Neuron (in vitro differentiated cells): ENCODE measurements at regions not wholly inside any gene's neighbourhood (a gene's known extent, or its start where the extent isn't known, plus 50 kb on each side); places are given as distances from the start of the nearest gene placed in this dataset.
"Not testable (repeated sequence)": the region's sequence is repeated elsewhere in the genome, so short reads cannot be mapped to it uniquely, and the experiment has no call there.

Source experiments
- H2AFZ ChIP-seq: one replicate; pipeline ENCODE4 v1.6.1; 2013; ENCODE audit warnings: low read depth, mild to moderate bottlenecking, inconsistent platforms, low read length, moderate library complexity
- H3K27me3 ChIP-seq: one replicate; pipeline ENCODE4 v1.6.1; 2013; ENCODE audit warnings: low read length; ENCODE audit not compliant: insufficient read depth
- H3K36me3 ChIP-seq: one replicate; pipeline ENCODE4 v1.6.1; 2013; ENCODE audit warnings: low read length; ENCODE audit not compliant: insufficient read depth
- H3K4me1 ChIP-seq: one replicate; pipeline ENCODE4 v1.6.1; 2013; ENCODE audit warnings: low read length; ENCODE audit not compliant: insufficient read depth
- H3K4me3 ChIP-seq: 2 replicates; pipeline ENCODE4 v1.5.1; 2013; ENCODE audit warnings: mild to moderate bottlenecking, low read length, moderate library complexity
- H3K9me3 ChIP-seq: one replicate; pipeline ENCODE4 v1.6.1; 2013; ENCODE audit warnings: low read length

DNA sequence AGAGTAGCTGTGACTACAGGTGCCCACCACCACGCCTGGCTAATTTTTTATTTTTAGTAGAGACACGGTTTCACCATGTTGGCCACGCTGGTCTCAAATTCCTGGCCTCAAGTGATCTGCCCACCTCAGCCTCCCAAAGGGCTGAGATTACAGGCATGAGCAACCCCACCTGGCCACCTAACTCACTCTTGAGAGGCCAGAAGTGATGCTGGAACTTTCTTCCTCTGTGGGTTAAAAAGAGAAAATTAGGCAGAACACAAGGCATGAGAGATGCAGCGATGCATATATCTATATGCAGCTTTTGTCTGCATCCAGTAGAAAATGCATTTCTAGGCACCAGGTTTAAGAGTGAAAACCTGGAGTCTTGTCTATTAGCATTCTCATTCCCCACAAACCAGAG lies 100.2 kb upstream of the CLEC6A start:
- not testable (repeated sequence) for H3K9me3 ChIP-seq, H2AFZ ChIP-seq, H3K36me3 ChIP-seq, H3K27me3 ChIP-seq, H3K4me1 ChIP-seq, H3K4me3 ChIP-seq

DNA sequence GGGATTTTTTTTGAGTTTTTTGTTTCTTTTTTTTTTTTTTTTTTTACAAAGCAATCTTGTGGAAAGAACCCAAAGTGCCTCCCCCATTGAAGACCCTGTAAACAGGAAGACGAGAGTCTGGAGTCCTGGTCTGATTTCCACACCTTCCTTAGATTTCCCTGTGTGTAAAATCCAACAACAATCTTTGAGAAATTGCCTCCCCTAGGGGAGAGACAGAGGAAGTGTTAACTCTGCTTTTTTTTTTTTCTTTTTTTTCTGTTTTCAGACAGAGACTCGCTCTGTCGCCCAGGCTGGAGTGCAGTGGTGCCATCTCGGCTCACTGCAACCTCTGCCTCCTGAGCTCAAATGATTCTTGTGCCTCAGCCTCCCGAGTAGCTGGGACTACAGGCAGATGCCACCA lies 82.0 kb upstream of the CLEC6A start:
- H3K9me3 ChIP-seq, H3K36me3 ChIP-seq, H3K27me3 ChIP-seq, H2AFZ ChIP-seq, H3K4me3 ChIP-seq, H3K4me1 ChIP-seq: not testable (repeated sequence)

DNA sequence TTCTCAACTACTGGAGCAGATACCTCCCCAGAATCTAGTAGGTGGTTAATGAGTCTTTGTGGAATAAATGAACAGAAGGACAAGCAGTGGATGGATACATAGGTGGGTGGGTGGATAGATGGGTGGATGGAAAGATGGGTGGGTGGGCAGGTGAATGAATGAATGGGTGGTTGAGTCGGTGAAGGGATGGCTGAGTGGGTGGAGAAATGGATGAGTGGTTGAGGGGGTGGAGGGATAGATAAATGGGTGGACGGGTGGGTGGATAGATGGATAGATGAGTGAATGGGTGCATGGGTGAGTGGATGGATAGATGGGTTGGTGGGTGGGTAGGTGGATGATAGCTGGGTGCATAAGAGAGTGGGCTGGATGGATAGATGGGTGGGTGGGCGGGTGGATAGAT lies 80.6 kb upstream of the CLEC6A start:
- H3K4me3 ChIP-seq, H2AFZ ChIP-seq, H3K4me1 ChIP-seq, H3K36me3 ChIP-seq, H3K9me3 ChIP-seq, H3K27me3 ChIP-seq: not testable (repeated sequence)

DNA sequence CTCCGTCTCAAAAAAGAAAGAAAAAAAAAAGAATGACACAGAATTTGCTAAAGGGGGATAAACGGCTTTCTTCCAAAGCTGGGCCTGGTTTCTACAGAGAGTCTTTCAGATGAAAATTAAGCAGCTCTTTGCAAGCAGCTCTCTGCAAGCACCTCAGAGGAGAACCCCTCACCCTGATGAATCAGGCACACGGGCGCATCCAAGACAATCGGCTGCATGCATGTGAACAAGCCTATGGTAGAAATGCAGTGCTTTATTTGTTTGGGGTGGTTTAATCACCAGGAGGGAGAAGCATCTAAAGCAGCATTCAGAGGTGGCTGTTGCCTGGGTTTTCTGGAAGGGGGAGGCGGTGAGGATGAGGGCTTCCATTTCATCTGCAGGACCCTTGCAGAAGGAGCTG lies 78.0 kb upstream of the CLEC6A start:
- not testable (repeated sequence) for H3K9me3 ChIP-seq, H2AFZ ChIP-seq, H3K4me1 ChIP-seq, H3K36me3 ChIP-seq, H3K27me3 ChIP-seq, H3K4me3 ChIP-seq

DNA sequence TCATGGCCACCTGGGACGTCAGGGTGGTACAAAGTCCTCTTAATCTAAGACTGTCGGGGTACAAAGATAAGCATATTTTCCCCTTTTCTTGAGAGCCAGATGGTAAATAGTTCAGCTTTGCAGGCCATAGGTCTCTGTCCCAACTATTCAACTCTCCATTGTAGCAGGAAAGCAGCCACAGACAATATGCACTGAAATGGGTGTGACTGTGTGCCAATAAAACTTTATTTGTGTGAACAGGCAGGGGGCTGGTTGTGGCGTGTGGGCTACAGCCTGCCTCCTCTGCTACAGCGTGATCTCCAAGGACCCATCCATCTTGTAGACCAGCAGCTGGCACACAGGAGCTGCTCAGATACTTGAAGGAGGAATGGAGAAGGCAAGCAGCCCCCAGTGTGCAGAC lies 73.2 kb upstream of the CLEC6A start:
- not testable (repeated sequence) for H3K9me3 ChIP-seq, H2AFZ ChIP-seq, H3K4me1 ChIP-seq, H3K4me3 ChIP-seq, H3K36me3 ChIP-seq, H3K27me3 ChIP-seq

DNA sequence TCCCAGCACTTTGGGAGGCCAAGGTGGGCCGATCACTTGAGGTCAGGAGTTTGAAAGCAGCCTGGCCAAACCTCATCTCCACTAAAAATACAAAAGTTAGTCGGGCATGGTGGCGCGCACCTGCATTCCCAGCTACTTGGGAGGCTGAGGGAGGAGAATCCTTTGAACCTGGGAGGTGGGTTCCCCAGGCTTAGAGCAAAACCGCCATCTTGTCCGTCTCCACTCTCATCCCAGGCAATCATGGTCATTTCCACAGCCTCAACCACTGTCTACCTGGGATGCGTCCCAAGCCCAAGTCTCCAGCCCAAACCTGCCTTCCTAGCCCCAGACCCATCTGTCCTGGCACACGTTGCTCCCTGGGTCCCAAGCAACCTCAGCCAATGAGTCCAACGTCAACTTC lies 71.1 kb upstream of the CLEC6A start:
- H3K4me1 ChIP-seq, H3K9me3 ChIP-seq, H2AFZ ChIP-seq, H3K27me3 ChIP-seq, H3K36me3 ChIP-seq, H3K4me3 ChIP-seq: not testable (repeated sequence)

DNA sequence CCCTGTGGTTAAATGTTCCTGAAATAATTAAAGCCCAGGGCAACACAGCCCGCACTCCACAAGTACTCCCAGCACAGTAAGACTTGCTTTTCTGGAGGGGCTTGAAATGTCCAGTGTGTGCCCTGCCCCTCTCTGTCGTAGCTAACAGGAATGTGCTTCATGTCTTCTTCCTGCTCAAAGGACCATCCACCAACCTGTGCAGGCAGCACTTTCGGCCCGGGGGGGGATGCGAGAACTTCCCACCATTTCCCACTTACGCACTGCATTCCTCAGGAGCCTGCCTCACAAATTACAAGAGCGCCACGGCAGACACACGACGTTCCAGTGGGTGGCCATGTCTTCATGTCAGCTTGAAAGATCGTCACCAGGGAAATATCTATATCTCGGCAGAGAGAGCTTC lies 70.3 kb upstream of the CLEC6A start:
- not testable (repeated sequence) for H3K36me3 ChIP-seq, H3K27me3 ChIP-seq, H3K9me3 ChIP-seq, H3K4me3 ChIP-seq, H3K4me1 ChIP-seq, H2AFZ ChIP-seq

DNA sequence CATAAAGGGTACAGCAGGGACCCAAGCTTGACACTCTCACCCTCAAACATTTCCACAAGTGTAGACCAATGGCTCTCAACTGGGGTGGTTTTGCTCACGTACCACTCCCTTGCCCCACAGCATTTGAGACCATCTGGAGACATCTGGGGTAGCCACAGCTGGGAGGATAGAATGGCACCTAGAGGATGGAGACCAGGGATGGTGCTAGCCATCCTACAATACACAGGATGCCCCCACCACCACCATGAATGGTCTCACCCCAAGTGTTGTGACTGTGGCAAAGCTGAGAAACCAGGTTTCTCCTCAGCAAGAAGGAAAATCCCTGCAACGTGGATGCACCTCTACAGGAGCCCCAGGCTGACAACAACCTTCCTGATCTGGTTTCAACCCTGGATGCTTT lies 69.1 kb upstream of the CLEC6A start:
- not testable (repeated sequence) for H3K27me3 ChIP-seq, H3K36me3 ChIP-seq, H3K4me1 ChIP-seq, H3K4me3 ChIP-seq, H3K9me3 ChIP-seq, H2AFZ ChIP-seq

DNA sequence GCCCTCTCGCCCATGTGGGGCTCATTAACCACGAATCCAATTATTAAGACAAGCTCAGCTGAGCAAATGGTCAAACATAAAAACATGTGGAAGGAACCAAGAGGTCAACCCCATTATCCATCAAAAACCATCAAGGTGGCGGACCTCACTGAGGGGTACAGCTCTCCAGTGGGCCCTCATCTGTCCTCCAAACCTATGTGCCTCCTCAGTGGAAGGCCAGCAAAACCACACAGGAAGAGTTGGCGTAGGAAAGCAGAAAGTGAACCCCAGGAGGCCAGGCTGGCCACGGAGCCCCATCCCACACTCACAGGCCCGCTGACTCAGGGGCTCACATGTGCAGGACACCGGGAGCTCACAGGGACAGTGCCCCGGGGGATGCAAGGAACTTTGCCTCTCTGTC lies 66.5 kb upstream of the CLEC6A start:
- not testable (repeated sequence) for H3K9me3 ChIP-seq, H3K4me1 ChIP-seq, H3K4me3 ChIP-seq, H2AFZ ChIP-seq, H3K36me3 ChIP-seq, H3K27me3 ChIP-seq

DNA sequence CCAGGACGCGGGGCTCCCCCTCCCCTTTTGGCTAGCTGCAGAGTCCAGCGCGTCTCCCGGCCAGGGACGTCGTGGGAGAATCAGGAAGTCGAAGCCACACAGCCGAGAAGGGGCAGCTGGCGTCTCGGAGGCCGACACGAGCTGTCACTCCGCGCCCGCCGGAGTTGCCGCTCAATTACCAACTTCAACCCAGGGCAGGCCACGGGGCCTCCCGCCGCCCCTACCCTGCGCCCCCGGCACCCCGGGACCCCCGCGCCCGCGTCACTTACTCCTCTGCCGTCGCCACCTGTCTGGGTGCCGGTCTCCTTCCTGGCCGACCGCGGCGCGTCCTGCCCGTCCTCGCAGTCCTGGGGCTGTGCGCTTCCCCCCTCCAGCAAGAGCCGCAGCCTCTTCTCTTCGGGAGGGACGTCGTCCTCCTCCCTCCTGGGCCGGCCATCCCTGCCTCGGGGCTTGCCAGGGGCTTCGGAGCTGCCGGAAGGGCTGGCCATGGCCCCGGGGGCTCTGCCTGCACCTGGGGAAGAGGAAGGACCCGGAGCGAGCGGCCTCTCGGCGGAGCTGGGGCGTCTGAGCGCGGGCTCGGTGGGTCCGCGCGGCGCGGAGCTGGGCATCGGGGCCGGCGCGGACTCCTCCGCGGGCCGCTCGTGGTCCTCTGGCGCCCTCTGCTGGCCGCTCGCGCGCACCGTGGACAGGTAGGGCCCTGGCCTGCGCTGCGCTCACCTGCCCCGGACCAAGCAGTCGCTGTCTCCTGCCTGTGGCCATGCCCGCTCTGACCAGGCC lies 65.6 kb upstream of the CLEC6A start:
- H3K9me3 ChIP-seq, result not testable (repeated sequence)
- peak overlapping the region; percentile 38 for H3K4me3 ChIP-seq
- peak overlapping the region; percentile 89 for H2AFZ ChIP-seq

DNA sequence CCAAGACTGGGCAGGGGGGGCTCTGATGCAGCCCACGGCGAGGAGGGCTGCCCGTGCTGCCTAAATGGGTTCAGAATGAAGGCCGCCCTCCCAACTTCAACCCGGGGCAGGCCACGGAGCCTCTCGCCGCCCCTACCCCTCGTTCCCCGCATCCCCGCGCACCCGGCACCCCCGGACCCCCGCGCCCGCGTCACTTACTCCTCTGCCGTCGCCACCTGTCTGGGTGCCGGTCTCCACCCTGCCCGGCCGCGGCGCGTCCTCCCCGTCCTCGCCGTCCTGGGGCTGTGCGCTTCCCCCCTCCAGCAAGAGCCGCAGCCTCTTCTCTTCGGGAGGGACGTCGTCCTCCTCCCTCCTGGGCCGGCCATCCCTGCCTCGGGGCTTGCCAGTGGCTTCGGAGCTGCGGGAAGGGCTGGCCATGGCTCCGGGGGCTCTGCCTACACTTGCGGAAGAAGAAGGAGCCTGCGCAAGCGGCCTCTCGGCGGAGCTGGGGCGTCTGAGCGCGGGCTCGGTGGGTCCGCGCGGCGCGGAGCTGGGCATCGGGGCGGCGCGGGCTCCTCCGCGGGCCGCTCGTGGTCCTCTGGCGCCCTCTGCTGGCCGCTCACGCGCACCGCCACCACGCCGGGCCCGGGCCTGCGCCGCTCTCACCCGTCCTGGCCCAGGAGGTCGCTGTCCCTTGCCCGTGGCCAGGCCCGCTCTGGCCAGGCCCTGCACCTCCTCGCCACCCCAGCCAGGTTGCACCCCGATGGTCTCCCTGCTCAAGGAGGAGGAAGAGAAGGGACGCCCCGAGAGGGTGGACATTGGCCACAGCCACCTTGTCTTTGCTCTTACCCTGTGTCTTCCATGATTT lies 59.3 kb upstream of the CLEC6A start:
- H3K4me1 ChIP-seq, H3K9me3 ChIP-seq, H3K36me3 ChIP-seq, H3K27me3 ChIP-seq: not testable (repeated sequence)
- peak overlapping the region; percentile 37 for H3K4me3 ChIP-seq
- peak overlapping the region; percentile 77 for H2AFZ ChIP-seq

More for the DNA sequence above, 65.6 kb upstream of the CLEC6A start:
- not testable (repeated sequence) for H3K36me3 ChIP-seq, H3K27me3 ChIP-seq, H3K4me1 ChIP-seq

DNA sequence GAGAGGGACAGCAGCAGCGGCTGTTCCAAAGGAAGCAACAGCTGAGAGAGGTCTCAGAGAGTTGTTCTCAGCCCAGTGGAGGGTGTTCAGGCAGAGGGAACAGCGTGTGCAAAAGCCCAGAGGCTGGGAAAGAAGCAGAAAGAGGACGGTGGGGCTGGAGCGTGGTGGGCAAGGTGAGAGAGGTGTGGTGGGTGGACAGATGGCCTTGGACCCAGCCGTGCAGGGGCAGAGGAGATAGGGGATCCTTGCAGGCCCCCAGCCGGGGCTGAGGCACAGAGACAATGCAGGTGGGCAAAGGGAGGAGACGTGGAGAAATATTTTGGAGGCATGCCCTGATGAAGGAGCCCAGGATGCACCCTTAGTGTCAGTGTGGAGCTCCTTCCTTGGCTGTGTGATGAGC lies 58.4 kb upstream of the CLEC6A start:
- H3K36me3 ChIP-seq, H3K27me3 ChIP-seq, H3K9me3 ChIP-seq, H2AFZ ChIP-seq, H3K4me1 ChIP-seq, H3K4me3 ChIP-seq: not testable (repeated sequence)

DNA sequence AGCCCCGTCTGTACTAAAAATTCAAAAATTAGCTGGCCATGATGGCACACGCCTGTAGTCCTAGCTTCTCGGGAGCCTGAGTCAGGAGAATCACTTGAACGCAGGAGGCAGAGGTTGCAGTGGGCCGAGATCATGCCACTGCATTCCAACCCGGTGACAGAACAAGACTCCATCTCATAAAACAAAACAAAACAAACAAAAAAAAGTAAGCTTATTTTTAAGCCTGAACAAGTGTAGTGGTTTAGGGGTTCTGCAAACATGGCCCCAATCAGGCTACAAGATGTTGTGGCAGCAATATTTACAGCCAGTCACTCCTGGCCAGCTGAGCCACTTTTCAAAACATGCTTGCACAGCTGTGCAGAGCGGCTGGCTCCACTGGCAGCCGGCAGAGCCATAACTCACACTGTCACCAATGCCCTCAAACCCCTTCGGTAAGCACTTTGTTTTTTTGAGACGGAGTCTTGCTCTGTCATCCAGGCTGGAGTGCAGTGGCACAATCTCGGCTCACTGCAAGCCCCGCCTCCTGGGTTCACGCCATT lies 56.2 kb upstream of the CLEC6A start:
- not testable (repeated sequence) for H3K4me1 ChIP-seq, H3K27me3 ChIP-seq, H3K9me3 ChIP-seq, H3K36me3 ChIP-seq, H2AFZ ChIP-seq, H3K4me3 ChIP-seq

DNA sequence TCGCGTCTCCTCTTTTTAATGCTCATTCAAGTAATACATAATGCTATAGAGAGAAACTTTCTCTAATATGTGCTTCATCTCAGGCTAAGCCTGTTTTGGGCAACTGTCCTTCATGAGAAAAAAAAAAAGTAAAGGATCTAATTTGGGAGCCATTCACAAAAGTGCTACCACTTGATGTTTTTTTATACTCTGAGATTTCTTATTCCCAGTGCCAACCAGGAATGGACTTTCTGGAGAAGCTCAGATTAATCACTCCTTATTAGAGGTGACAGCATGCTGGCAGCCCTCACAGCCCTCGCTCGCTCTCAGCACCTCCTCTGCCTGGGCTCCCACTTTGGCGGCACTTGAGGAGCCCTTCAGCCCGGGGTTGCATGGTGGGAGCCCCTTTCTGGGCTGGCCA lies 51.9 kb upstream of the CLEC6A start:
- not testable (repeated sequence) for H3K27me3 ChIP-seq, H3K4me1 ChIP-seq, H3K36me3 ChIP-seq, H3K4me3 ChIP-seq, H2AFZ ChIP-seq, H3K9me3 ChIP-seq
